ENCODE measurements at regions not wholly inside any gene's neighbourhood (a gene's known extent, or its start where the extent isn't known, plus 50 kb on each side); places are given as distances from the start of the nearest gene placed in this dataset.
A peak's percentile ranks its signal among the peaks of the same experiment; 100 is the strongest.

GRCh38 chr22:49053578-49053977 lies 774.1 kb downstream of the BRD1 start:
- DNase-seq (ENCODE audit: low read depth in 2 of 2): no peak

GRCh38 chr22:49052560-49052959 lies 775.1 kb downstream of the BRD1 start:
- no peak for DNase-seq (ENCODE audit: low read depth in 2 of 2)

- DNase-seq (ENCODE audit: low read depth in 2 of 2): peak in 1 of 2 donors; percentile 17
These were observed 775.6 kb downstream of the BRD1 start for GRCh38 chr22:49052023-49052538.

- DNase-seq (ENCODE audit: low read depth in 2 of 2): no peak
These were observed 776.1 kb downstream of the BRD1 start for GRCh38 chr22:49051491-49052022.

- DNase-seq (ENCODE audit: low read depth in 2 of 2): no peak
These were observed 778.0 kb downstream of the BRD1 start for GRCh38 chr22:49049691-49050090.

GRCh38 chr22:49048591-49048990 lies 779.1 kb downstream of the BRD1 start:
- no peak for DNase-seq (ENCODE audit: low read depth in 2 of 2)

GRCh38 chr22:49047447-49047846 lies 780.2 kb downstream of the BRD1 start:
- DNase-seq (ENCODE audit: low read depth in 2 of 2): no peak

GRCh38 chr22:49046546-49047361 lies 780.9 kb downstream of the BRD1 start:
- DNase-seq (ENCODE audit: low read depth in 2 of 2): no peak

GRCh38 chr22:49046000-49046545 lies 781.6 kb downstream of the BRD1 start:
- no peak for DNase-seq (ENCODE audit: low read depth in 2 of 2)

- DNase-seq (ENCODE audit: low read depth in 2 of 2): no peak
These were observed 782.4 kb downstream of the BRD1 start for GRCh38 chr22:49045276-49045675.

GRCh38 chr22:49044776-49045175 lies 782.9 kb downstream of the BRD1 start:
- DNase-seq (ENCODE audit: low read depth in 2 of 2): no peak

- DNase-seq (ENCODE audit: low read depth in 2 of 2): no peak
These were observed 783.6 kb downstream of the BRD1 start for GRCh38 chr22:49044091-49044490.

- no peak for DNase-seq (ENCODE audit: low read depth in 2 of 2)
These were observed 784.5 kb downstream of the BRD1 start for GRCh38 chr22:49042877-49043859.

- DNase-seq (ENCODE audit: low read depth in 2 of 2): no peak
These were observed 785.6 kb downstream of the BRD1 start for GRCh38 chr22:49042066-49042465.

GRCh38 chr22:49040754-49041467 lies 786.8 kb downstream of the BRD1 start:
- DNase-seq (ENCODE audit: low read depth in 2 of 2): no peak

GRCh38 chr22:49040111-49040510 lies 787.6 kb downstream of the BRD1 start:
- DNase-seq (ENCODE audit: low read depth in 2 of 2): no peak

- no peak for DNase-seq (ENCODE audit: low read depth in 2 of 2)
These were observed 788.0 kb downstream of the BRD1 start for GRCh38 chr22:49039625-49040024.

- DNase-seq (ENCODE audit: low read depth in 2 of 2): no peak
These were observed 789.9 kb downstream of the BRD1 start for GRCh38 chr22:49037701-49038245.

GRCh38 chr22:49036513-49036912 lies 791.2 kb downstream of the BRD1 start:
- DNase-seq (ENCODE audit: low read depth in 2 of 2): no peak

GRCh38 chr22:49035818-49036457 lies 791.7 kb downstream of the BRD1 start:
- DNase-seq (ENCODE audit: low read depth in 2 of 2): no peak
